HepG2 (cell line): ENCODE measurements at regions not wholly inside any gene's neighbourhood (a gene's known extent, or its start where the extent isn't known, plus 50 kb on each side); places are given as distances from the start of the nearest gene placed in this dataset.

Source experiments
- ATAC-seq: fragments of 200-7000 bp; cut with Tn5 transposase; 3 replicates; pipeline ENCODE4 v1.9.1; 2020; ENCODE audit warnings: mild to moderate bottlenecking, moderate library complexity
- BruUV-seq: library from RNA; stranded (reverse); fragments of 400-500 nt; replicated peaks from 2 replicates; lab custom pipeline; 2021; lab: Mats Ljungman, UMichigan
- CTCF ChIA-PET: fragments of 300-600 bp; formaldehyde crosslinking; extraction: SDS; loops from one replicate; lab custom pipeline; 2021; ENCODE audit warnings: low total read pairs, inconsistent platforms, low intra/inter-chr PET ratio; lab: Yijun Ruan, JAX
- POLR2A ChIA-PET: fragments of 350-600 bp; sonication (Branson Sonifier 250); formaldehyde crosslinking; loops from one replicate; lab custom pipeline; 2020; ENCODE audit warnings: antibody characterized with exemption, inconsistent platforms; lab: Yijun Ruan, JAX
- DNase-seq: peaks from one replicate; pipeline ENCODE4 v3.0.0-alpha.2; 2015; ENCODE audit warnings: low spot score
- FAIRE-seq: peaks from 3 replicates; lab custom pipeline; 2011; peaks lifted over from hg19 to GRCh38; lab: Jason Lieb, UNC
- H2AFZ ChIP-seq: one replicate; pipeline ENCODE4 v1.6.1; 2011; ENCODE audit warnings: low read length, inconsistent platforms
- H3K27ac ChIP-seq: fragments of 300-600 bp; 3 replicates; pipeline ENCODE4 v1.8.0; 2011; ENCODE audit warnings: mixed run types, mild to moderate bottlenecking, mixed read lengths, low read length, inconsistent platforms; ENCODE audit not compliant: insufficient read depth; ENCODE audit errors: extremely low read length
- H3K27me3 ChIP-seq, 2 experiments: fragments of 200-600 bp in 1 of 2; 2 replicates in 1 of 2; 3 replicates in 1 of 2; pipeline versions ENCODE4 v1.6.0 to v1.8.0; 2011; ENCODE audit warnings: low read length in 2 of 2, mild to moderate bottlenecking in 2 of 2, moderate library complexity in 2 of 2, inconsistent platforms in 1 of 2; ENCODE audit not compliant: insufficient read depth in 2 of 2, control insufficient read depth in 1 of 2
- H3K36me3 ChIP-seq, 2 experiments: fragments of 200-600 bp in 1 of 2; replicated peaks in 1 of 2; 2 replicates in 1 of 2; 3 replicates in 1 of 2; pipeline versions ENCODE4 v1.5.1 to v1.8.0; 2011; ENCODE audit warnings: low read length in 2 of 2, inconsistent platforms in 1 of 2; ENCODE audit not compliant: insufficient read depth in 2 of 2, control insufficient read depth in 1 of 2
- H3K4me1 ChIP-seq: 2 replicates; pipeline ENCODE4 v1.5.1; 2012; ENCODE audit warnings: low read length, inconsistent platforms; ENCODE audit not compliant: insufficient read depth
- H3K4me2 ChIP-seq: 2 replicates; pipeline ENCODE4 v1.6.0; 2011; ENCODE audit warnings: low read depth, low read length, inconsistent platforms
- H3K4me3 ChIP-seq, 3 experiments: fragments of 200-600 bp in 1 of 3; sonication (generic), shearing (Covaris generic) in 1 of 3; replicated peaks in 1 of 3; 2 replicates each; pipeline ENCODE4 v1.5.1; 2011 to 2016; ENCODE audit warnings: low read length in 3 of 3, inconsistent platforms in 2 of 3, low read depth in 2 of 3, mild to moderate bottlenecking in 2 of 3, control low read depth in 1 of 3, mixed read lengths in 1 of 3; ENCODE audit not compliant: insufficient read depth in 1 of 3
- H3K79me2 ChIP-seq: one replicate; pipeline ENCODE4 v1.6.1; 2011; ENCODE audit warnings: low read length, inconsistent platforms; ENCODE audit not compliant: insufficient read depth
- H3K9ac ChIP-seq: 2 replicates; pipeline ENCODE4 v1.6.0; 2011; ENCODE audit warnings: mild to moderate bottlenecking, low read depth, low read length, inconsistent platforms; ENCODE audit not compliant: insufficient read depth
- H3K9me3 ChIP-seq: 2 replicates; pipeline ENCODE4 v1.5.1; 2012; ENCODE audit warnings: mild to moderate bottlenecking, low read length
- H4K20me1 ChIP-seq: 2 replicates; pipeline ENCODE4 v1.6.0; 2011; ENCODE audit warnings: inconsistent platforms, mild to moderate bottlenecking, low read length, moderate library complexity; ENCODE audit not compliant: insufficient read depth
- AKAP8 ChIP-seq: sonication (generic); formaldehyde crosslinking; IDR thresholded peaks from 2 replicates; pipeline ENCODE4 v1.5.1; 2020; ENCODE audit warnings: mild to moderate bottlenecking, missing genetic modification reagents
- GATA4 ChIP-seq: sonication (generic); IDR thresholded peaks from 2 replicates; pipeline ENCODE4 v1.6.1; 2016; ENCODE audit warnings: antibody characterized with exemption, low read depth, borderline replicate concordance
- KLF13 ChIP-seq: sonication (generic); formaldehyde crosslinking; IDR thresholded peaks from 2 replicates; pipeline ENCODE4 v1.4.0; 2020; ENCODE audit warnings: mild to moderate bottlenecking, missing genetic modification reagents
- RFX3 ChIP-seq: IDR thresholded peaks from 2 replicates; pipeline ENCODE4 v1.6.1; 2016; ENCODE audit warnings: missing biosample characterization, missing genetic modification reagents
- SIN3B ChIP-seq: fragments of 150-350 bp; IDR thresholded peaks from 2 replicates; pipeline ENCODE4 v1.6.1; 2014; ENCODE audit warnings: low read length
- SYNCRIP ChIP-seq: fragments of 200-400 bp; formaldehyde crosslinking; IDR thresholded peaks from 2 replicates; pipeline ENCODE4 v1.6.1; 2018; ENCODE audit warnings: mild to moderate bottlenecking, low read depth, low read length; ENCODE audit not compliant: insufficient read depth
- TBX2 ChIP-seq: sonication (generic); formaldehyde crosslinking; IDR thresholded peaks from 2 replicates; pipeline ENCODE4 v1.5.0; 2020; ENCODE audit warnings: missing genetic modification reagents, mild to moderate bottlenecking, borderline replicate concordance
- TFDP1 ChIP-seq: IDR thresholded peaks from 2 replicates; pipeline ENCODE4 v1.6.1; 2016; ENCODE audit warnings: missing compliant biosample characterization, missing genetic modification reagents, borderline replicate concordance
- U2AF1 ChIP-seq: fragments of 200-400 bp; formaldehyde crosslinking; optimal IDR thresholded peaks from 2 replicates; pipeline ENCODE3; 2017; ENCODE audit warnings: mild to moderate bottlenecking, low read depth, low read length
- ZNF138 ChIP-seq: sonication (generic); formaldehyde crosslinking; IDR thresholded peaks from 2 replicates; pipeline ENCODE4 v1.5.0; 2020; ENCODE audit warnings: mild to moderate bottlenecking, low read depth, missing genetic modification reagents
- ZNF430 ChIP-seq: sonication (generic); formaldehyde crosslinking; IDR thresholded peaks from 2 replicates; pipeline ENCODE4 v1.9.0; 2021; ENCODE audit warnings: mild to moderate bottlenecking, missing genetic modification reagents
- ZNF496 ChIP-seq: sonication (generic); formaldehyde crosslinking; IDR thresholded peaks from 2 replicates; pipeline ENCODE4 v1.8.1; 2023; ENCODE audit warnings: mild to moderate bottlenecking, moderate library complexity, missing genetic modification reagents; ENCODE audit not compliant: insufficient replicate concordance
- ZSCAN31 ChIP-seq: sonication (generic); formaldehyde crosslinking; IDR thresholded peaks from 2 replicates; pipeline ENCODE4 v1.5.0; 2020; ENCODE audit warnings: low read depth, mild to moderate bottlenecking, missing genetic modification reagents
- WGBS: methylation state at CpG from one replicate; pipeline ENCODE4 v1.1.6; 2017; ENCODE audit warnings: low lambda C conversion rate; 5-methylcytosine and 5-hydroxymethylcytosine counted together
- in situ Hi-C: cut with HindIII; loops from 2 replicates; pipeline ENCODE4 v1.10.0; 2017; ENCODE audit warnings: low pct_unique_long_range_greater_than_20kb; ENCODE audit not compliant: extremely low pct_ligation_motif_present
- intact Hi-C: fragments of 100-400 bp; cut with micrococcal nuclease; formaldehyde crosslinking; loops from one replicate; pipeline ENCODE4 v1.10.0; 2022; ENCODE audit not compliant: unreplicated experiment
- TF ChIP-seq, protein P1 (sequence below): sonication (generic); formaldehyde crosslinking; IDR thresholded peaks from 2 replicates; pipeline ENCODE4 v1.4.0; 2020; ENCODE audit warnings: missing genetic modification reagents, borderline replicate concordance

GRCh38 chr6:170227521-170227983 lies 63.3 kb downstream of the DLL1 start:
- Histone ChIP-seq H3K9ac (no peak overlapping the region), H3K27ac (no peak overlapping the region), H4K20me1 (no peaks in the 10 kb centered on the region), H3K79me2 (no peaks in the 10 kb centered on the region), H2AFZ (no peak overlapping the region), H3K27me3 (peaks cover 21 to 96% of the 10 kb centered on the region in 2 experiments), H3K9me3 (no peaks in the 10 kb centered on the region), H3K4me2 (no peak overlapping the region), H3K4me1 (no peaks in the 10 kb centered on the region), H3K36me3 (no peaks in the 10 kb centered on the region), H3K4me3 (no peak overlapping the region)
- in situ Hi-C loops (no loop called here), intact Hi-C loops (no loop called here)
- TF ChIP-seq TFDP1 (CRISPR knock-in tag) (no peak), GATA4 (no peak), ZNF430 (CRISPR knock-in tag) (no peak)
- TF ChIP-seq, protein P1, sequence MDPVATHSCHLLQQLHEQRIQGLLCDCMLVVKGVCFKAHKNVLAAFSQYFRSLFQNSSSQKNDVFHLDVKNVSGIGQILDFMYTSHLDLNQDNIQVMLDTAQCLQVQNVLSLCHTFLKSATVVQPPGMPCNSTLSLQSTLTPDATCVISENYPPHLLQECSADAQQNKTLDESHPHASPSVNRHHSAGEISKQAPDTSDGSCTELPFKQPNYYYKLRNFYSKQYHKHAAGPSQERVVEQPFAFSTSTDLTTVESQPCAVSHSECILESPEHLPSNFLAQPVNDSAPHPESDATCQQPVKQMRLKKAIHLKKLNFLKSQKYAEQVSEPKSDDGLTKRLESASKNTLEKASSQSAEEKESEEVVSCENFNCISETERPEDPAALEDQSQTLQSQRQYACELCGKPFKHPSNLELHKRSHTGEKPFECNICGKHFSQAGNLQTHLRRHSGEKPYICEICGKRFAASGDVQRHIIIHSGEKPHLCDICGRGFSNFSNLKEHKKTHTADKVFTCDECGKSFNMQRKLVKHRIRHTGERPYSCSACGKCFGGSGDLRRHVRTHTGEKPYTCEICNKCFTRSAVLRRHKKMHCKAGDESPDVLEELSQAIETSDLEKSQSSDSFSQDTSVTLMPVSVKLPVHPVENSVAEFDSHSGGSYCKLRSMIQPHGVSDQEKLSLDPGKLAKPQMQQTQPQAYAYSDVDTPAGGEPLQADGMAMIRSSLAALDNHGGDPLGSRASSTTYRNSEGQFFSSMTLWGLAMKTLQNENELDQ (CRISPR knock-in tag): no peak
- CTCF ChIA-PET: no interaction called here
- POLR2A ChIA-PET: no interaction called here
- no TSS peak for BruUV-seq
- FAIRE-seq (no peak), DNase-seq (no peak), ATAC-seq (no peak)
- 42% methylated on average over 7 of the region's 14 CpGs for WGBS

- Histone ChIP-seq H3K9me3 (no peaks in the 10 kb centered on the region), H4K20me1 (no peaks in the 10 kb centered on the region), H3K4me3 (no peak overlapping the region), H3K27me3 (peaks cover 18 to 95% of the 10 kb centered on the region in 2 experiments), H3K9ac (no peak overlapping the region), H2AFZ (no peak overlapping the region), H3K36me3 (no peaks in the 10 kb centered on the region)
- no peak for DNase-seq
- CTCF ChIA-PET: no interaction called here
- 37% methylated on average over 9 of the region's 9 CpGs for WGBS
- intact Hi-C loops: no loop called here
- TF ChIP-seq ZSCAN31 (CRISPR knock-in tag): no peak
- TF ChIP-seq RFX3 (CRISPR knock-in tag): no peak
- no peak for TF ChIP-seq AKAP8 (CRISPR knock-in tag)
- no peak for TF ChIP-seq U2AF1
- TF ChIP-seq SYNCRIP: no peak
- no peak for TF ChIP-seq ZNF496 (CRISPR knock-in tag)
- TF ChIP-seq SIN3B: no peak
- TF ChIP-seq KLF13: no peak
- no peak for TF ChIP-seq ZNF138
- no peak for TF ChIP-seq TBX2
- TF ChIP-seq, all 625 proteins: peak for 0
- ATAC-seq: no peak
- POLR2A ChIA-PET: no interaction called here
- FAIRE-seq: no peak
- Histone ChIP-seq H3K79me2 (no peaks in the 10 kb centered on the region), H3K27ac (no peak overlapping the region), H3K4me2 (no peak overlapping the region), H3K4me1 (no peaks in the 10 kb centered on the region)
- in situ Hi-C loops: no loop called here
- no TSS peak for BruUV-seq
These were observed 64.2 kb downstream of the DLL1 start for GRCh38 chr6:170226647-170227046.
